GM23338 (cell line): ENCODE measurements at regions not wholly inside any gene's neighbourhood (a gene's known extent, or its start where the extent isn't known, plus 50 kb on each side); places are given as distances from the start of the nearest gene placed in this dataset.
A peak's percentile ranks its signal among the peaks of the same experiment; 100 is the strongest.

Experiments used
- ATAC-seq: fragments of 200-7000 bp; cut with Tn5 transposase; 3 replicates; pipeline ENCODE4 v1.9.1; 2020
- DNase-seq: peaks from one replicate; pipeline ENCODE4 v3.0.0-alpha.2; 2015; ENCODE audit warnings: low spot score
- H2AFZ ChIP-seq: fragments of 200-600 bp; sonication (generic); 2 replicates; pipeline ENCODE4 v1.8.0; 2016; ENCODE audit warnings: antibody characterized with exemption, mild to moderate bottlenecking, moderate library complexity
- H3F3A ChIP-seq: fragments of 200-600 bp; sonication (generic); replicated peaks from 2 replicates; pipeline ENCODE4 v1.8.0; 2017; ENCODE audit warnings: antibody characterized with exemption, mixed run types, low read depth
- H3K27ac ChIP-seq: fragments of 200-600 bp; sonication (generic); 2 replicates; pipeline ENCODE4 v1.6.1; 2016; ENCODE audit warnings: low read depth
- H3K27me3 ChIP-seq: fragments of 200-600 bp; sonication (generic); 2 replicates; pipeline ENCODE4 v1.8.0; 2016; ENCODE audit warnings: mild to moderate bottlenecking, mixed run types, moderate library complexity; ENCODE audit not compliant: insufficient read depth
- H3K36me3 ChIP-seq: fragments of 200-600 bp; sonication (generic); 2 replicates; pipeline ENCODE4 v1.8.0; 2016; ENCODE audit warnings: mild to moderate bottlenecking; ENCODE audit not compliant: insufficient read depth
- H3K4me1 ChIP-seq: fragments of 200-600 bp; sonication (generic); 2 replicates; pipeline ENCODE4 v1.8.0; 2016; ENCODE audit warnings: mild to moderate bottlenecking, moderate library complexity; ENCODE audit not compliant: insufficient read depth
- H3K4me2 ChIP-seq: fragments of 200-600 bp; sonication (generic); 2 replicates; pipeline ENCODE4 v1.7.1; 2017; ENCODE audit warnings: mixed run types
- H3K4me3 ChIP-seq: fragments of 200-600 bp; sonication (generic); 2 replicates; pipeline ENCODE4 v1.6.1; 2016; ENCODE audit warnings: mixed run types
- H3K79me2 ChIP-seq: fragments of 200-600 bp; sonication (generic); replicated peaks from 2 replicates; pipeline ENCODE4 v1.8.0; 2017; ENCODE audit warnings: mild to moderate bottlenecking; ENCODE audit not compliant: insufficient read depth
- H3K9me2 ChIP-seq: fragments of 200-600 bp; sonication (generic); 2 replicates; pipeline ENCODE4 v1.8.0; 2017; ENCODE audit not compliant: insufficient read depth
- H4K20me1 ChIP-seq: fragments of 200-600 bp; sonication (generic); replicated peaks from 2 replicates; pipeline ENCODE4 v1.8.0; 2017; ENCODE audit warnings: mild to moderate bottlenecking; ENCODE audit not compliant: insufficient read depth
- H3K27ac Mint-ChIP-seq: 2 replicates; pipeline ENCODE4 v1.8.0; 2020; ENCODE audit warnings: inconsistent platforms, mild to moderate bottlenecking, moderate library complexity, mixed read lengths
- H3K27me3 Mint-ChIP-seq: 3 replicates; pipeline ENCODE4 v1.8.0; 2022; ENCODE audit warnings: low read depth, mild to moderate bottlenecking, moderate library complexity, mixed read lengths, inconsistent platforms; ENCODE audit not compliant: insufficient read depth, poor library complexity
- H3K36me3 Mint-ChIP-seq: 3 replicates; pipeline ENCODE4 v1.8.0; 2021; ENCODE audit warnings: low read depth, mild to moderate bottlenecking, inconsistent platforms, moderate library complexity, mixed read lengths
- H3K4me1 Mint-ChIP-seq: 3 replicates; pipeline ENCODE4 v1.8.0; 2020; ENCODE audit warnings: mild to moderate bottlenecking, inconsistent platforms, mixed read lengths
- H3K4me3 Mint-ChIP-seq: 3 replicates; pipeline ENCODE4 v1.8.0; 2021; ENCODE audit warnings: moderate library complexity, mild to moderate bottlenecking, inconsistent platforms, mixed read lengths
- H3K9me3 Mint-ChIP-seq: 3 replicates; pipeline ENCODE4 v1.8.0; 2020; ENCODE audit warnings: moderate library complexity, mild to moderate bottlenecking, inconsistent platforms, mixed read lengths
- CREB1 ChIP-seq: fragments of 250-450 bp; sonication (Bioruptor Pico); IDR thresholded peaks from 2 replicates; pipeline ENCODE4 v1.5.0; 2020; ENCODE audit warnings: low read depth, mild to moderate bottlenecking, moderate library complexity
- EZH2phosphoT487 ChIP-seq: fragments of 200-600 bp; sonication (generic); IDR thresholded peaks from one replicate; pipeline ENCODE4 v1.8.1; 2018; ENCODE audit warnings: antibody characterized with exemption; ENCODE audit not compliant: unreplicated experiment
- JUNB ChIP-seq: IDR thresholded peaks from one replicate; pipeline ENCODE4 v1.6.1; 2016; ENCODE audit warnings: antibody characterized with exemption; ENCODE audit not compliant: unreplicated experiment
- POLR2AphosphoS5 ChIP-seq: IDR thresholded peaks from 2 replicates; pipeline ENCODE4 v1.6.1; 2016; ENCODE audit warnings: antibody characterized with exemption, low read depth
- ZNF114 ChIP-seq: fragments of 250-450 bp; sonication (Bioruptor Pico); IDR thresholded peaks from 2 replicates; pipeline ENCODE4 v1.5.0; 2020; ENCODE audit warnings: mild to moderate bottlenecking, moderate library complexity
- ZNF331 ChIP-seq: fragments of 250-450 bp; sonication (Bioruptor Pico); IDR thresholded peaks from 2 replicates; pipeline ENCODE4 v1.5.0; 2020; ENCODE audit warnings: low read depth, mild to moderate bottlenecking, moderate library complexity
- TF ChIP-seq, protein P1 (sequence below): fragments of 250-450 bp; sonication (Bioruptor Pico); IDR thresholded peaks from 2 replicates; pipeline ENCODE4 v1.5.0; 2020; ENCODE audit warnings: mild to moderate bottlenecking, moderate library complexity
- TF ChIP-seq, protein P2 (sequence below), 2 experiments: fragments of 200-600 bp in 1 of 2; sonication (generic) in 1 of 2; conservative IDR thresholded peaks; 2 replicates each; pipeline versions ENCODE4 v1.5.1 to v1.6.1; 2016 to 2017; ENCODE audit warnings: antibody characterized with exemption in 2 of 2, low read depth in 2 of 2, mild to moderate bottlenecking in 2 of 2, moderate library complexity in 1 of 2

DNA sequence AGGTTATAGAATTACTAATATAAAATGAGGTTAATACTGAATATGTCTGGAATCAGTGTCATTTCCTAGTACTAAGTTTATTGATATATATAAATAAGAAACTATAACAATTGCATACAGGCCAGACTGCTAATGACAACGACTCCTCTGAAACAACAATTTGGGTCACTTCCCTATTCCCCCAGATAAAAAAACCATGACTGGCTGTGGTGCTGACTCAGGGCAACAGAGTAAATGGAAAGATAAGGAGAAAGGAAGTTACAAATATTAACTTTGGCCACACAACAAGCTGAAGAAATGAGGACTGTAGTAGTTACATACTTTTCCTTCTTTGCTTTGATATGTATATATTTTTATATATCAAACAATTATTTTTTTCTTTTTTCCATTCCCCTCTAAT lies 263.7 kb upstream of the PCDH9 start (continued):
- TF ChIP-seq, protein P1, sequence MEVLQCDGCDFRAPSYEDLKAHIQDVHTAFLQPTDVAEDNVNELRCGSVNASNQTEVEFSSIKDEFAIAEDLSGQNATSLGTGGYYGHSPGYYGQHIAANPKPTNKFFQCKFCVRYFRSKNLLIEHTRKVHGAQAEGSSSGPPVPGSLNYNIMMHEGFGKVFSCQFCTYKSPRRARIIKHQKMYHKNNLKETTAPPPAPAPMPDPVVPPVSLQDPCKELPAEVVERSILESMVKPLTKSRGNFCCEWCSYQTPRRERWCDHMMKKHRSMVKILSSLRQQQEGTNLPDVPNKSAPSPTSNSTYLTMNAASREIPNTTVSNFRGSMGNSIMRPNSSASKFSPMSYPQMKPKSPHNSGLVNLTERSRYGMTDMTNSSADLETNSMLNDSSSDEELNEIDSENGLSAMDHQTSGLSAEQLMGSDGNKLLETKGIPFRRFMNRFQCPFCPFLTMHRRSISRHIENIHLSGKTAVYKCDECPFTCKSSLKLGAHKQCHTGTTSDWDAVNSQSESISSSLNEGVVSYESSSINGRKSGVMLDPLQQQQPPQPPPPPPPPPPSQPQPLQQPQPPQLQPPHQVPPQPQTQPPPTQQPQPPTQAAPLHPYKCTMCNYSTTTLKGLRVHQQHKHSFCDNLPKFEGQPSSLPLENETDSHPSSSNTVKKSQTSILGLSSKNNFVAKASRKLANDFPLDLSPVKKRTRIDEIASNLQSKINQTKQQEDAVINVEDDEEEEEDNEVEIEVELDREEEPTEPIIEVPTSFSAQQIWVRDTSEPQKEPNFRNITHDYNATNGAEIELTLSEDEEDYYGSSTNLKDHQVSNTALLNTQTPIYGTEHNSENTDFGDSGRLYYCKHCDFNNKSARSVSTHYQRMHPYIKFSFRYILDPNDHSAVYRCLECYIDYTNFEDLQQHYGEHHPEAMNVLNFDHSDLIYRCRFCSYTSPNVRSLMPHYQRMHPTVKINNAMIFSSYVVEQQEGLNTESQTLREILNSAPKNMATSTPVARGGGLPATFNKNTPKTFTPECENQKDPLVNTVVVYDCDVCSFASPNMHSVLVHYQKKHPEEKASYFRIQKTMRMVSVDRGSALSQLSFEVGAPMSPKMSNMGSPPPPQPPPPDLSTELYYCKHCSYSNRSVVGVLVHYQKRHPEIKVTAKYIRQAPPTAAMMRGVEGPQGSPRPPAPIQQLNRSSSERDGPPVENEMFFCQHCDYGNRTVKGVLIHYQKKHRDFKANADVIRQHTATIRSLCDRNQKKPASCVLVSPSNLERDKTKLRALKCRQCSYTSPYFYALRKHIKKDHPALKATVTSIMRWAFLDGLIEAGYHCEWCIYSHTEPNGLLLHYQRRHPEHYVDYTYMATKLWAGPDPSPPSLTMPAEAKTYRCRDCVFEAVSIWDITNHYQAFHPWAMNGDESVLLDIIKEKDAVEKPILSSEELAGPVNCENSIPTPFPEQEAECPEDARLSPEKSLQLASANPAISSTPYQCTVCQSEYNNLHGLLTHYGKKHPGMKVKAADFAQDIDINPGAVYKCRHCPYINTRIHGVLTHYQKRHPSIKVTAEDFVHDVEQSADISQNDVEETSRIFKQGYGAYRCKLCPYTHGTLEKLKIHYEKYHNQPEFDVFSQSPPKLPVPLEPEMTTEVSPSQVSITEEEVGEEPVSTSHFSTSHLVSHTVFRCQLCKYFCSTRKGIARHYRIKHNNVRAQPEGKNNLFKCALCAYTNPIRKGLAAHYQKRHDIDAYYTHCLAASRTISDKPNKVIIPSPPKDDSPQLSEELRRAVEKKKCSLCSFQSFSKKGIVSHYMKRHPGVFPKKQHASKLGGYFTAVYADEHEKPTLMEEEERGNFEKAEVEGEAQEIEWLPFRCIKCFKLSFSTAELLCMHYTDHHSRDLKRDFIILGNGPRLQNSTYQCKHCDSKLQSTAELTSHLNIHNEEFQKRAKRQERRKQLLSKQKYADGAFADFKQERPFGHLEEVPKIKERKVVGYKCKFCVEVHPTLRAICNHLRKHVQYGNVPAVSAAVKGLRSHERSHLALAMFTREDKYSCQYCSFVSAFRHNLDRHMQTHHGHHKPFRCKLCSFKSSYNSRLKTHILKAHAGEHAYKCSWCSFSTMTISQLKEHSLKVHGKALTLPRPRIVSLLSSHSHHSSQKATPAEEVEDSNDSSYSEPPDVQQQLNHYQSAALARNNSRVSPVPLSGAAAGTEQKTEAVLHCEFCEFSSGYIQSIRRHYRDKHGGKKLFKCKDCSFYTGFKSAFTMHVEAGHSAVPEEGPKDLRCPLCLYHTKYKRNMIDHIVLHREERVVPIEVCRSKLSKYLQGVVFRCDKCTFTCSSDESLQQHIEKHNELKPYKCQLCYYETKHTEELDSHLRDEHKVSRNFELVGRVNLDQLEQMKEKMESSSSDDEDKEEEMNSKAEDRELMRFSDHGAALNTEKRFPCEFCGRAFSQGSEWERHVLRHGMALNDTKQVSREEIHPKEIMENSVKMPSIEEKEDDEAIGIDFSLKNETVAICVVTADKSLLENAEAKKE, result no peak
- TF ChIP-seq POLR2AphosphoS5 (no peak), ZNF331 (CRISPR knock-in tag) (no peak), JUNB (no peak), CREB1 (CRISPR knock-in tag) (no peak), EZH2phosphoT487 (no peak)
- TF ChIP-seq, protein P2, sequence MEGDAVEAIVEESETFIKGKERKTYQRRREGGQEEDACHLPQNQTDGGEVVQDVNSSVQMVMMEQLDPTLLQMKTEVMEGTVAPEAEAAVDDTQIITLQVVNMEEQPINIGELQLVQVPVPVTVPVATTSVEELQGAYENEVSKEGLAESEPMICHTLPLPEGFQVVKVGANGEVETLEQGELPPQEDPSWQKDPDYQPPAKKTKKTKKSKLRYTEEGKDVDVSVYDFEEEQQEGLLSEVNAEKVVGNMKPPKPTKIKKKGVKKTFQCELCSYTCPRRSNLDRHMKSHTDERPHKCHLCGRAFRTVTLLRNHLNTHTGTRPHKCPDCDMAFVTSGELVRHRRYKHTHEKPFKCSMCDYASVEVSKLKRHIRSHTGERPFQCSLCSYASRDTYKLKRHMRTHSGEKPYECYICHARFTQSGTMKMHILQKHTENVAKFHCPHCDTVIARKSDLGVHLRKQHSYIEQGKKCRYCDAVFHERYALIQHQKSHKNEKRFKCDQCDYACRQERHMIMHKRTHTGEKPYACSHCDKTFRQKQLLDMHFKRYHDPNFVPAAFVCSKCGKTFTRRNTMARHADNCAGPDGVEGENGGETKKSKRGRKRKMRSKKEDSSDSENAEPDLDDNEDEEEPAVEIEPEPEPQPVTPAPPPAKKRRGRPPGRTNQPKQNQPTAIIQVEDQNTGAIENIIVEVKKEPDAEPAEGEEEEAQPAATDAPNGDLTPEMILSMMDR (conservative IDR thresholded peaks at IDR 0.05; ENCODE audit: low read depth in 2 of 2), result no peak

DNA sequence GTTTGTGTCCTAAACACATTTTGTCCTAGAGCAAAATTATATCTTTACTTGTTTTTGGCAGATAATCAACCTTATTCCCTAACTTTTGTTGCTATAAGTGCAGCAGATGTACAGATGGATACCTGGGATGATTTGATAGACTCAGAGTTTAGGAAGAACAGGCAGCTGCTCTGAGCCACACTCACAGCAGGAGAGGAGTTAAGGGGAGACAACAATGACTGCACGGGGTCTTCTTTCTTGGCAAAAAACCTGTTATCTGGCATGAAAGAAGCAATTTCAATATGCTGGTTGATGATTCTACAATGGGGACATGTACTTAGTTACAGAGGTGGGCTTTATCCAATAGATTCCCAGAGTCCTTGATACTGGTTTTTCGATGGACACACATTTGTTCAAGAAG lies 258.9 kb upstream of the PCDH9 start:
- Histone ChIP-seq H3K27me3 (no peaks in the 10 kb centered on the region), H3K4me1 (no peaks in the 10 kb centered on the region), H3K4me2 (no peak overlapping the region), H4K20me1 (no peaks in the 10 kb centered on the region), H3K36me3 (no peaks in the 10 kb centered on the region), H3K79me2 (no peaks in the 10 kb centered on the region), H3K9me2 (no peaks in the 10 kb centered on the region), H3F3A (no peaks in the 10 kb centered on the region), H3K27ac (no peak overlapping the region), H2AFZ (peak overlapping the region; percentile 35; the same call in 1 of the 2 replicates), H3K4me3 (no peak overlapping the region)
- DNase-seq (no peak), ATAC-seq (no peak)
- Mint-ChIP-seq H3K27ac (no peak overlapping the region), H3K27me3 (no peaks in the 10 kb centered on the region), H3K36me3 (no peaks in the 10 kb centered on the region), H3K4me1 (no peaks in the 10 kb centered on the region), H3K9me3 (no peaks in the 10 kb centered on the region), H3K4me3 (no peak overlapping the region)
- no peak for TF ChIP-seq ZNF114 (CRISPR knock-in tag)
- TF ChIP-seq POLR2AphosphoS5, result no peak
